Colonic mucosa (tissue), 4 donors: ENCODE measurements at regions not wholly inside any gene's neighbourhood (a gene's known extent, or its start where the extent isn't known, plus 50 kb on each side); places are given as distances from the start of the nearest gene placed in this dataset.
A peak's percentile ranks its signal among the peaks of the same experiment; 100 is the strongest.

ENCODE experiments used
- DNase-seq: peaks from one replicate; pipeline ENCODE4 v3.0.0-alpha.2; 2020
- H3K27ac ChIP-seq: fragments of 200-600 bp; one replicate; pipeline ENCODE4 v1.8.0; 2021
- H3K27me3 ChIP-seq: fragments of 200-600 bp; one replicate; pipeline ENCODE4 v1.8.0; 2021
- H3K36me3 ChIP-seq: fragments of 200-600 bp; one replicate; pipeline ENCODE4 v1.8.0; 2021
- H3K4me1 ChIP-seq: fragments of 200-600 bp; one replicate; pipeline ENCODE4 v1.8.0; 2021; ENCODE audit warnings: mild to moderate bottlenecking
- H3K4me3 ChIP-seq: fragments of 200-600 bp; one replicate; pipeline ENCODE4 v1.8.0; 2021
- H3K9ac ChIP-seq, 2 donors: one replicate each; pipeline ENCODE4 v1.7.0; 2013; ENCODE audit warnings: control low read depth in 2 of 2, low read depth in 2 of 2, low read length in 2 of 2
- H3K9me3 ChIP-seq: fragments of 200-600 bp; one replicate; pipeline ENCODE4 v1.8.0; 2021
- intact Hi-C: fragments of 100-400 bp; cut with DNase I; formaldehyde crosslinking; loops from one replicate; pipeline ENCODE4 v1.14.1; 2022
- TF ChIP-seq, protein P1 (sequence below): fragments of 200-600 bp; IDR thresholded peaks from one replicate; pipeline ENCODE4 v1.8.0; 2022; ENCODE audit warnings: antibody characterized with exemption, mild to moderate bottlenecking
- donor health status: healthy.
- donor health status: DM: no; HTN: no; CAD: no.
- donor health status: DM: no; HTN: no; CAD: no.

DNA sequence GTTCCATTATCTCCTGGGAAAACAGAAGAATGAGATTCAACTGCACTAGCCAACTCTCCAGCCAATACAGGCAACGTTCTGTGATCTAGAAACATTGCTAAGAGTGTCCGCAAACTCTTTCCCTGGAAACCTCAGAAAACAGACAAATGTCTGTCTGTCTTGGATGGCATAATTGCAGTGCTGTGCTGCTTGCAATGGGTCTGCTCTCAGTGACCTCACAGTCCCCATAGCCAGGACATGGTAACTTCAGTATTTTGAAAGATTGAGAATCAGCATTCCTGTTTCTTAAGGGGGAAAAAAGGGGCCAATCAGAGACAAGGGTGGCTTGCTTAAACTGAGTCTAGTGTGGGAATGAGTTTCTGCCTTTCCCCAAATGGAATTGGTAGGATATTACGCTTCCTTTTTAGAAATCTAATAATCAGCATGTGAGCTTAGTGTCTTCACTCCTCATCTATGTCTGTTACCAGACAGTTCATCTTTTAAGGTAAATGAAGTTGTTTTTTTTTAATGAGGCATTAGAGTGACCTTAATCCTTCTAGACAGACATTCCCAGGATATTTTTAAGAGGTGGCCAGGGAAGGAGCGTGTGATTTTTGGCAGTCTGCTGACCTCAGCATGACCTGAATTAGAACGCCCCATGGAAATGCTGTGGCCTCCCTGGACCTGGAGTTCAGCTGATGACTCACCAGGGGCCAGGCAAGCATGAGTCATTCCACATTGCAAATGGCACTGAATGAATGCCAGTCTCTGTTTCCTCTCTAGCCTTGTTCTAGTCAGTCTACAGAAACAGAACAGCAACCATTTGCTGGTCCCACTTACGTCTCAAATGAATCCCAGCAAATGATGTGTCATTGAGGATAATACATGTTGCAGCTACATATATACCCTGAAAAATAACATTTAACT lies 210.2 kb upstream of the ACTBL2 start:
- TF ChIP-seq, protein P1, sequence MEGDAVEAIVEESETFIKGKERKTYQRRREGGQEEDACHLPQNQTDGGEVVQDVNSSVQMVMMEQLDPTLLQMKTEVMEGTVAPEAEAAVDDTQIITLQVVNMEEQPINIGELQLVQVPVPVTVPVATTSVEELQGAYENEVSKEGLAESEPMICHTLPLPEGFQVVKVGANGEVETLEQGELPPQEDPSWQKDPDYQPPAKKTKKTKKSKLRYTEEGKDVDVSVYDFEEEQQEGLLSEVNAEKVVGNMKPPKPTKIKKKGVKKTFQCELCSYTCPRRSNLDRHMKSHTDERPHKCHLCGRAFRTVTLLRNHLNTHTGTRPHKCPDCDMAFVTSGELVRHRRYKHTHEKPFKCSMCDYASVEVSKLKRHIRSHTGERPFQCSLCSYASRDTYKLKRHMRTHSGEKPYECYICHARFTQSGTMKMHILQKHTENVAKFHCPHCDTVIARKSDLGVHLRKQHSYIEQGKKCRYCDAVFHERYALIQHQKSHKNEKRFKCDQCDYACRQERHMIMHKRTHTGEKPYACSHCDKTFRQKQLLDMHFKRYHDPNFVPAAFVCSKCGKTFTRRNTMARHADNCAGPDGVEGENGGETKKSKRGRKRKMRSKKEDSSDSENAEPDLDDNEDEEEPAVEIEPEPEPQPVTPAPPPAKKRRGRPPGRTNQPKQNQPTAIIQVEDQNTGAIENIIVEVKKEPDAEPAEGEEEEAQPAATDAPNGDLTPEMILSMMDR, result no peak
- intact Hi-C loops, result no loop called here
- Histone ChIP-seq H3K4me3 (no peak overlapping the region), H3K9ac (no peak overlapping the region), H3K27me3 (no peaks in the 10 kb centered on the region), H3K27ac (no peak overlapping the region), H3K4me1 (no peaks in the 10 kb centered on the region), H3K36me3 (no peaks in the 10 kb centered on the region), H3K9me3 (no peaks in the 10 kb centered on the region)
- peak; percentile 36 for DNase-seq

GRCh38 chr5:57690724-57691123 lies 208.1 kb upstream of the ACTBL2 start:
- Histone ChIP-seq H3K9me3 (no peaks in the 10 kb centered on the region), H3K27ac (no peak overlapping the region), H3K36me3 (no peaks in the 10 kb centered on the region), H3K4me3 (no peak overlapping the region), H3K4me1 (no peaks in the 10 kb centered on the region), H3K9ac (no peak overlapping the region), H3K27me3 (no peaks in the 10 kb centered on the region)
- intact Hi-C loops, result no loop called here
- TF ChIP-seq, protein P1, result no peak
- no peak for DNase-seq

- H3K4me3 ChIP-seq, result no peak overlapping the region
- no peak overlapping the region for H3K27ac ChIP-seq
- H3K27me3 ChIP-seq, result no peaks in the 10 kb centered on the region
- TF ChIP-seq, protein P1, result no peak
- H3K4me1 ChIP-seq, result no peaks in the 10 kb centered on the region
- DNase-seq, result no peak
- no peak overlapping the region for H3K9ac ChIP-seq
- no peaks in the 10 kb centered on the region for H3K36me3 ChIP-seq
- no peaks in the 10 kb centered on the region for H3K9me3 ChIP-seq
- intact Hi-C loops, result no loop called here
Measured at GRCh38 chr5:57687596-57687995, 205.0 kb upstream of the ACTBL2 start.

DNA sequence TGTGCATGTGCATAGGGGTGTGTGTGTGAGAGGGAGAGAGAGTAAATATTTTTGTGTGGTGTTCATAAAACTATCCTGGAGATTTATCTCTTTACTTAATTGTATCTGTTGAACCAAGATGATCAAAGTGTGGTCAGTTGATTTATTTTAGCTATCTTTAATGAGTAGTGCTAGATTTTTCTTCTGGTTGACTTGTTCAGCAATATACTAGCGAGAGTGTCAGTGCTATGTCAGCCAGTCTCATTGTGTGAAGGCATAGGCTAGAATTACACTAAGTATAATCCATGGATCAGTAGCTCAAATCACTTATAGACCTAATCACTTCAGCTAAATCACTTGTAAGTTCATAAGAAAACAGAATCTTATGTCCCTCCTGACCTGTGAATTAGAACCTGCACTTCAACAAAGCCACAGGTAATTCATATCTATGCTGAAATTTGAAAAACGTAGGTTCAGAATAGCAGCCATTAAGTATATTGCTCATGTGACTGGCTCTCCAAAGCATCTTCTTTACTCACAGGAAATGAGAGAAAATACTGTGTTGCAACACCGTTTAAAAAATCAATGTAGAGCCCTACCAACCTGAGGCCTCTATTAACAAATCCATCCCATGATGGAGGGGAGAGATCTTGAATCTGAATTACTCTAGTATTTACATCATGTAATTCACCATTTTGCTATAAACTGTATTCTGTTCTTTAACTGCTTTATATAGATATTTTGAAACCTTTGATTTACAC lies 203.1 kb upstream of the ACTBL2 start:
- Histone ChIP-seq H3K9me3 (no peaks in the 10 kb centered on the region), H3K27me3 (no peaks in the 10 kb centered on the region), H3K4me3 (no peak overlapping the region), H3K27ac (no peak overlapping the region), H3K4me1 (no peaks in the 10 kb centered on the region), H3K9ac (no peak overlapping the region), H3K36me3 (no peaks in the 10 kb centered on the region)
- intact Hi-C loops, result no loop called here
- DNase-seq, result no peak
- TF ChIP-seq, protein P1, result no peak

GRCh38 chr5:57684299-57684702 lies 201.7 kb upstream of the ACTBL2 start:
- intact Hi-C loops, result no loop called here
- DNase-seq, result no peak
- H3K4me3 ChIP-seq, result no peak overlapping the region
- H3K9me3 ChIP-seq, result no peaks in the 10 kb centered on the region
- no peaks in the 10 kb centered on the region for H3K36me3 ChIP-seq
- H3K27me3 ChIP-seq, result no peaks in the 10 kb centered on the region
- H3K27ac ChIP-seq, result no peak overlapping the region
- no peaks in the 10 kb centered on the region for H3K4me1 ChIP-seq
- H3K9ac ChIP-seq, result no peak overlapping the region
- TF ChIP-seq, protein P1, result no peak
